ENCODE measurements at regions not wholly inside any gene's neighbourhood (a gene's known extent, or its start where the extent isn't known, plus 50 kb on each side); places are given as distances from the start of the nearest gene placed in this dataset.

DNA sequence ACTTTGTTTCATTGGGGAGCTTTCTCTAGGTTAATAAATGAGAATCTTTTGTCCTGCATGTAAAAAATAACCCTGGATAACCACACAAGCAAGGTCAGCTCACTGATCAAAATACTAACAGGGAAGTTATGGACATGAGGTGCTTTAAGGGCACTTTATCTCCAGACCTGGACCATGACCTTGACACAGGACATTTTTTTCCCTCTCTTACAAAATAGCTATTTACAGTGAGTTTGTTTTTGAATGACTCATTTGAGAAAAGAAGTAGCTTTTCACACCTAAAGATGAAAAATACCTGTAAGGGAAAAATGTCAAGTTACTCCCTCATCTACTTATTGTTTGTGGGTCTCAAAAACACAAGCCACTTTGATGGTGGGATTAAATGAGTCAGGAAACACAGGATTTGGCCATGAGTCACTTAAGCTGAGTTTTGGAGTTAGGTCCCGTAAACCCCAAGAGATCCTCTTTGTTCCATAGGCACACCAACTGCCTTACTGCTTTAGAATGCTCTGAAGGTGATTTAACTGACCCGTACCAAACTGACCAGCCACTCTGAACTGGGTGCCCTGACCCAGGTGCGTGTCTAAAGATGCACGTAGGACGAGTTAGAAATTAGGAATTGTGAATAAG, 479.3 kb upstream of the NXPH2 start:
- TF ChIP-seq, protein P1, sequence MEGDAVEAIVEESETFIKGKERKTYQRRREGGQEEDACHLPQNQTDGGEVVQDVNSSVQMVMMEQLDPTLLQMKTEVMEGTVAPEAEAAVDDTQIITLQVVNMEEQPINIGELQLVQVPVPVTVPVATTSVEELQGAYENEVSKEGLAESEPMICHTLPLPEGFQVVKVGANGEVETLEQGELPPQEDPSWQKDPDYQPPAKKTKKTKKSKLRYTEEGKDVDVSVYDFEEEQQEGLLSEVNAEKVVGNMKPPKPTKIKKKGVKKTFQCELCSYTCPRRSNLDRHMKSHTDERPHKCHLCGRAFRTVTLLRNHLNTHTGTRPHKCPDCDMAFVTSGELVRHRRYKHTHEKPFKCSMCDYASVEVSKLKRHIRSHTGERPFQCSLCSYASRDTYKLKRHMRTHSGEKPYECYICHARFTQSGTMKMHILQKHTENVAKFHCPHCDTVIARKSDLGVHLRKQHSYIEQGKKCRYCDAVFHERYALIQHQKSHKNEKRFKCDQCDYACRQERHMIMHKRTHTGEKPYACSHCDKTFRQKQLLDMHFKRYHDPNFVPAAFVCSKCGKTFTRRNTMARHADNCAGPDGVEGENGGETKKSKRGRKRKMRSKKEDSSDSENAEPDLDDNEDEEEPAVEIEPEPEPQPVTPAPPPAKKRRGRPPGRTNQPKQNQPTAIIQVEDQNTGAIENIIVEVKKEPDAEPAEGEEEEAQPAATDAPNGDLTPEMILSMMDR (IDR thresholded peaks at IDR 0.05), result no peak
- TF ChIP-seq POLR2A (IDR thresholded peaks at IDR 0.05), result no peak
